Mucosa of descending colon (tissue), 3 donors: ENCODE measurements at regions not wholly inside any gene's neighbourhood (a gene's known extent, or its start where the extent isn't known, plus 50 kb on each side); places are given as distances from the start of the nearest gene placed in this dataset.

ENCODE experiments used
- ATAC-seq: fragments of 200-7000 bp; cut with Tn5 transposase; one replicate; pipeline ENCODE4 v1.9.1; 2020; ENCODE audit warnings: mild to moderate bottlenecking, moderate library complexity
- DNase-seq, 3 donors: peaks; one replicate each; pipeline ENCODE4 v3.0.0-alpha.2; 2020
- H3K36me3 ChIP-seq: fragments of 200-600 bp; one replicate; pipeline ENCODE4 v1.8.0; 2021; ENCODE audit warnings: low read depth, mild to moderate bottlenecking
- H3K4me1 ChIP-seq: fragments of 200-600 bp; one replicate; pipeline ENCODE4 v1.8.0; 2021; ENCODE audit warnings: low read depth, mild to moderate bottlenecking
- H3K4me3 ChIP-seq: fragments of 200-600 bp; one replicate; pipeline ENCODE4 v1.8.0; 2021; ENCODE audit warnings: mild to moderate bottlenecking
- H3K9me3 ChIP-seq: fragments of 200-600 bp; one replicate; pipeline ENCODE4 v1.8.0; 2021; ENCODE audit warnings: mild to moderate bottlenecking
- intact Hi-C, 2 donors: fragments of 100-400 bp; cut with DNase I in 1 of 2; cut with micrococcal nuclease in 1 of 2; formaldehyde crosslinking; loops; one replicate each; pipeline versions ENCODE4 v1.11.0 to v1.11.1; 2022; cut with DNase I, micrococcal nuclease
- TF ChIP-seq, protein P1 (sequence below): fragments of 200-600 bp; IDR thresholded peaks from one replicate; pipeline ENCODE4 v1.8.0; 2022; ENCODE audit warnings: antibody characterized with exemption, mild to moderate bottlenecking
- donor health status: DM: no; HTN: no; CAD: no; lungs with moderate emphysema.
- donor health status: DM: no; HTN: no; CAD: no.
- donor health status: DM: no; HTN: yes; CAD: no.

DNA sequence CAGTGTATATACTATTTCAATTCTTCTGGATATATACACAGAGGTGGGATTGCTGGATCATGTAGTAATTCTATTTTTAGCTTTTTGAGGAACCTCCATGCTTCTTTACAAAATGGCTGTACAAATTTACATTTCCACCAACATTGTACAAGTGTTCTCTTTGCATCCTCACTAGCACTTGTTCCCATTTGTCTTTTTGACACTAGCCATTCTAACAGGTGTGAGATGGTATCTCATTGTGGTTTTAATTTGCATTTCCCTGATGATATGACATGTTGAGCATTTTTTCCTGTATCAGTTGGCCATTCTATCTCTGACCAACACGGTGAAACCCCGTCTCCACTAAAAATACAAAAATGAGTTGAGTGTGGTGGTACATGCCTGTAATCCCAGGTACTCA lies 68.1 kb upstream of the PMEPA1 start:
- H3K36me3 ChIP-seq, result no peaks in the 10 kb centered on the region
- intact Hi-C loops, result no loop called here
- no peaks in the 10 kb centered on the region for H3K4me1 ChIP-seq
- TF ChIP-seq, protein P1, sequence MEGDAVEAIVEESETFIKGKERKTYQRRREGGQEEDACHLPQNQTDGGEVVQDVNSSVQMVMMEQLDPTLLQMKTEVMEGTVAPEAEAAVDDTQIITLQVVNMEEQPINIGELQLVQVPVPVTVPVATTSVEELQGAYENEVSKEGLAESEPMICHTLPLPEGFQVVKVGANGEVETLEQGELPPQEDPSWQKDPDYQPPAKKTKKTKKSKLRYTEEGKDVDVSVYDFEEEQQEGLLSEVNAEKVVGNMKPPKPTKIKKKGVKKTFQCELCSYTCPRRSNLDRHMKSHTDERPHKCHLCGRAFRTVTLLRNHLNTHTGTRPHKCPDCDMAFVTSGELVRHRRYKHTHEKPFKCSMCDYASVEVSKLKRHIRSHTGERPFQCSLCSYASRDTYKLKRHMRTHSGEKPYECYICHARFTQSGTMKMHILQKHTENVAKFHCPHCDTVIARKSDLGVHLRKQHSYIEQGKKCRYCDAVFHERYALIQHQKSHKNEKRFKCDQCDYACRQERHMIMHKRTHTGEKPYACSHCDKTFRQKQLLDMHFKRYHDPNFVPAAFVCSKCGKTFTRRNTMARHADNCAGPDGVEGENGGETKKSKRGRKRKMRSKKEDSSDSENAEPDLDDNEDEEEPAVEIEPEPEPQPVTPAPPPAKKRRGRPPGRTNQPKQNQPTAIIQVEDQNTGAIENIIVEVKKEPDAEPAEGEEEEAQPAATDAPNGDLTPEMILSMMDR, result no peak
- no peak overlapping the region for H3K4me3 ChIP-seq
- H3K9me3 ChIP-seq, result no peaks in the 10 kb centered on the region
- ATAC-seq (no peak), DNase-seq (no peak)

DNA sequence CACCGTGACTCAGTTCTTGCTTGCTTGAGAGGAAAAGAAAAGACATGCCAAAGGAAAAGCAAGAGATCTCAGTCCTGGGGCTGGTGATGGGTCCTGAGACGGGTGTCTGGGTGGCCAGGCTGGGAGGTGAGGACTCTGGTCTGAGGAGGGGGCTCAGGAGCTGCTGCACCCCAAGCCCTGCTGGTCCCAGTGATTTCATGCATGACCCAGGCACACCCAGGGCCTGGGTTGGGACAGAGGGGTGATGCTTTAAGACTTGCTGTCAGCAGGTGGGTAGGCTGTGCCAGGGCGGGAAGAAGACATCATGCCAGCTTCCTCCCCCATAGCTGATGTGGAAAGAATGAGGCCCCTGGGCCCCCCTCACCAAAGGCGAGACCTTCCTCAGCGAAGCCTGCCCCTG lies 65.1 kb upstream of the PMEPA1 start:
- TF ChIP-seq, protein P1, result no peak
- Histone ChIP-seq H3K36me3 (no peaks in the 10 kb centered on the region), H3K4me1 (no peaks in the 10 kb centered on the region), H3K4me3 (no peak overlapping the region), H3K9me3 (no peaks in the 10 kb centered on the region)
- ATAC-seq, result no peak
- DNase-seq, result no peak
- intact Hi-C loops, result no loop called here

DNA sequence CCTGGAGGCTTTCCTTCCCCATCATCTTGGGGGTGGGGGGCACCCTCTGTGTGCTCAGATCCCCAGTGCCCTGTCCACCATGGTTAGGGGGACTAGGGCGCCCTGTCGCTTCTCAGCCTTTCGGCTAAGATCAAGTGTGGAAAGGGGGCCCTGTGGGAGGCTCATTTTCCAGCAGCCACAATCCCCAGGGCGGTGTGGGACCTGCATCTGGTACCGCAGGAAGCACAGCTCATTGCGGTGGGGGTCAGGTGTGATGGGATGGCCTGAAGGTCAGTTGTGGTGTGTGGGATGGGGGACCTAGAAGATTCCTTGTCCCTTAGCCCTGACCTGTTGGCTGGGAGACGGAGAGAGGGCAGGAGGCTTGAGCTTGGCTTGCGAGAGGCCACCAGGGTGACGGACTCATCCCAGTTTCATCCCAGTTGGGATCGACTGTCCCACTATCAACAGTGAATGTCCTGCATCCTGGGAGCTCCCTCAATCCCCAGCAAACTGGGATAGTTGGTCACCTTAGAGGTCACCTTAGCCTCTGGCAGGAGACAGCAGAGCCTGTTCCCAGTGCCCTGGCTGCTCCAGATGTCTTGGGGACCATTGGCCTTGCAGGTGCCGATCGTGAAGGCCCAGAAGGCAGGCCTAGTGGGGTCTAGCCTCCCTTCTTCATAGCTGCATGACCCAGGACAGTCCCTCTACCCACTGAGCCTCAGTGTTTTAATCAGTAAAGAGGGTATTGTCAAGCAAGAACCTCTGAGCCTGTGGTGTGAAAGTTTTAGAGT lies 64.5 kb upstream of the PMEPA1 start:
- no peaks in the 10 kb centered on the region for H3K9me3 ChIP-seq
- H3K36me3 ChIP-seq, result no peaks in the 10 kb centered on the region
- no peaks in the 10 kb centered on the region for H3K4me1 ChIP-seq
- intact Hi-C loops, result no loop called here
- TF ChIP-seq, protein P1, result no peak
- ATAC-seq, result no peak
- no peak for DNase-seq
- no peak overlapping the region for H3K4me3 ChIP-seq

DNA sequence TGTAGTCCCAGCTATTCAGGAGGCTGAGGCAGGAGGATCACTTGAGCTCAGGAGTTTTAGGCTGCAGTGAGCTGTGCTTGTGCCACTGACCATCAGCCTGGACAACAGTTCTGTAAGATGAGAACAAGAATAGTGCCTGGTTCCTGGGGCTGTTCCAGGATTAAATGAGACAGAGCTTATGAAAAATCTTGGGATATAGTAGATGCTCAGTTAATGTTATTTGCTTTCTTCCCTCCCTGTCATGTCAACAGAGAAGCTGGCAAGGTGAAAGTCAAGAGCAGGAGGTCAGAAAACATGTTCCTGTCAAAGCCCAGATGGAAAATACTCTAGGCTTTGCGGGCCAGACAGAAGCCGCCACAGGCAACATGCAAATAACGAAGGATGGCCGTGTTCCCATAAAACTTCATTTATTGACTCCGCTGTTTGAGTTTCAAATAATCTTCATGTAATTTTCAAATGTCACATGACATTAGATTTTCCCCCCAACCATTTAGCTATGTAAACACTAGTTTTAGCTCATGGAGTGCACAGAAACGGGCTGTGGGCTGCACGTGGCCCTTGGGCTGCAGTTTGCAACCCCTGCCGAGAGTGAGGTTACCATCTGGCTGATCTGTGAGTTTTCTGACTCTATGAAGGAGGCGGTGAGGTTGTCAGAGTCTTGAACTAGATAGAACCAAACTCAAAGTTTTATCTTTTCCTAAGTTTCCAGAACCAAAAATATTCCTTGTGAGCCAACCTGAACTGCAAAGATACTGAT lies 63.4 kb upstream of the PMEPA1 start:
- Histone ChIP-seq H3K9me3 (no peaks in the 10 kb centered on the region), H3K4me3 (no peak overlapping the region), H3K4me1 (no peaks in the 10 kb centered on the region), H3K36me3 (no peaks in the 10 kb centered on the region)
- intact Hi-C loops, result no loop called here
- DNase-seq (no peak), ATAC-seq (no peak)
- TF ChIP-seq, protein P1, result no peak

DNA sequence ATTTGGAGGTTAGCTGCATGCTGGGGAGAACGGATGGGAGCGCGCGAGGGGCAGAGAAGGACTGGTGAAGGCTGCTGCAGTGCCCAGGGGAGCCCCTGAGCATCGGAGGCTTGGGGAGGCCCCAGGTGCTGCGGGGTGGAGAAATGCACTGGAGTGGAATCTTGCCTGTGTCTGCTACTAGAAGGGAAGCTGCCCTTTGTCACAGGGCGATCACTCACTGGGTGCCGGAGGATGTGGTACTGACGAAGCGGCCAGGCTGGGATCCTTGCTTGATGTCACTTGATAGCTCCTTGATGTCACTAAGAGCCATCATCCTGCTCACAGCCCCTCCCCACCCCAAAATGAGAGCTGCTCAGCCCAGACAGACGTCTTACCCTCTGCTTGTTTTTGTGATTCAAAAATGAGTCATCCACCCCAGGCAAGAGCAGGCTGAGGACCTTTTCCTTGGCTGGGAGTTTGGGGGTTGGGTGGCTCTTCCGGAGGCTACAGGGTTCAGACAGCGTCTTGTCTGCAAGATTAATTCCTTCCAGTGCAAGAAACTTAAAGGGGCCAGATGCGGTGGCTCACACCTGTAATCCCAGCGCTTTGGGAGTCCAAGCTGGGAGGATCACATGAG lies 62.6 kb upstream of the PMEPA1 start:
- ATAC-seq, result no peak
- no peak for DNase-seq
- TF ChIP-seq, protein P1, result no peak
- H3K36me3 ChIP-seq, result no peaks in the 10 kb centered on the region
- intact Hi-C loops, result no loop called here
- no peak overlapping the region for H3K4me3 ChIP-seq
- no peaks in the 10 kb centered on the region for H3K4me1 ChIP-seq
- H3K9me3 ChIP-seq, result no peaks in the 10 kb centered on the region
